H9 (cell line): ENCODE measurements at regions not wholly inside any gene's neighbourhood (a gene's known extent, or its start where the extent isn't known, plus 50 kb on each side); places are given as distances from the start of the nearest gene placed in this dataset.

ENCODE experiments used
- DNase-seq: peaks from one replicate; pipeline ENCODE4 v3.0.0-alpha.2; 2017
- H2AFZ ChIP-seq: one replicate; pipeline ENCODE4 v1.6.1; 2013; ENCODE audit warnings: mild to moderate bottlenecking, low read length, control low read depth, moderate library complexity
- H2AK5ac ChIP-seq: 2 replicates; pipeline ENCODE4 v1.6.1; 2013; ENCODE audit warnings: low read length, control low read depth, mixed read lengths; ENCODE audit not compliant: insufficient read length
- H2BK120ac ChIP-seq: one replicate; pipeline ENCODE4 v1.6.1; 2013; ENCODE audit warnings: low read depth, mild to moderate bottlenecking, low read length, control low read depth, inconsistent platforms; ENCODE audit not compliant: poor library complexity, severe bottlenecking
- H2BK12ac ChIP-seq: 2 replicates; pipeline ENCODE4 v1.6.1; 2013; ENCODE audit warnings: low read length, control low read depth, mixed read lengths, low read depth; ENCODE audit not compliant: insufficient read length
- H2BK15ac ChIP-seq: 2 replicates; pipeline ENCODE4 v1.6.1; 2013; ENCODE audit warnings: low read depth, low read length, control low read depth
- H2BK20ac ChIP-seq: one replicate; pipeline ENCODE4 v1.6.1; 2013; ENCODE audit warnings: low read depth, mild to moderate bottlenecking, low read length, control low read depth, inconsistent platforms; ENCODE audit not compliant: poor library complexity, severe bottlenecking
- H2BK5ac ChIP-seq: 2 replicates; pipeline ENCODE4 v1.6.1; 2013; ENCODE audit warnings: low read length, control low read depth, mixed read lengths; ENCODE audit not compliant: insufficient read length
- H3K14ac ChIP-seq: 2 replicates; pipeline ENCODE4 v1.6.1; 2013; ENCODE audit warnings: low read length, control low read depth; ENCODE audit not compliant: insufficient read depth
- H3K18ac ChIP-seq: 2 replicates; pipeline ENCODE4 v1.6.1; 2013; ENCODE audit warnings: low read depth, mild to moderate bottlenecking, mixed read lengths, low read length, control low read depth; ENCODE audit not compliant: insufficient read length
- H3K23ac ChIP-seq: 2 replicates; pipeline ENCODE4 v1.6.1; 2013; ENCODE audit warnings: low read length, control low read depth, mixed read lengths, low read depth; ENCODE audit not compliant: insufficient read length
- H3K23me2 ChIP-seq: 2 replicates; pipeline ENCODE4 v1.6.1; 2013; ENCODE audit warnings: low read depth, mild to moderate bottlenecking, mixed read lengths, low read length, control low read depth; ENCODE audit not compliant: insufficient read length, poor library complexity, severe bottlenecking
- H3K27ac ChIP-seq: 2 replicates; pipeline ENCODE4 v1.5.1; 2013; ENCODE audit warnings: low read length, control low read depth, mixed read lengths, low read depth; ENCODE audit not compliant: insufficient read length
- H3K27me3 ChIP-seq: 2 replicates; pipeline ENCODE4 v1.6.1; 2013; ENCODE audit warnings: low read length, control low read depth, inconsistent platforms; ENCODE audit not compliant: insufficient read depth
- H3K4ac ChIP-seq: 2 replicates; pipeline ENCODE4 v1.6.1; 2013; ENCODE audit warnings: low read depth, mild to moderate bottlenecking, control low read depth, inconsistent platforms, low read length, moderate library complexity
- H3K4me1 ChIP-seq: 2 replicates; pipeline ENCODE4 v1.6.1; 2013; ENCODE audit warnings: low read length, control low read depth, inconsistent platforms; ENCODE audit not compliant: insufficient read depth
- H3K4me2 ChIP-seq: 2 replicates; pipeline ENCODE4 v1.6.1; 2013; ENCODE audit warnings: low read length, control low read depth, mixed read lengths; ENCODE audit not compliant: insufficient read length, insufficient read depth
- H3K56ac ChIP-seq: 2 replicates; pipeline ENCODE4 v1.6.1; 2013; ENCODE audit warnings: low read depth, mild to moderate bottlenecking, mixed read lengths, low read length, control low read depth; ENCODE audit not compliant: insufficient read length
- H3K79me1 ChIP-seq: 2 replicates; pipeline ENCODE4 v1.6.1; 2013; ENCODE audit warnings: low read depth, mild to moderate bottlenecking, moderate library complexity, low read length, control low read depth, inconsistent platforms; ENCODE audit not compliant: insufficient read depth, poor library complexity, severe bottlenecking
- H3K79me2 ChIP-seq: 2 replicates; pipeline ENCODE4 v1.6.1; 2013; ENCODE audit warnings: low read length, control low read depth, inconsistent platforms; ENCODE audit not compliant: insufficient read depth
- H3K9ac ChIP-seq: 2 replicates; pipeline ENCODE4 v1.6.1; 2013; ENCODE audit warnings: low read length, control low read depth, mixed read lengths; ENCODE audit not compliant: insufficient read length; ENCODE audit errors: extremely low read depth
- H3K9me3 ChIP-seq: one replicate; pipeline ENCODE4 v1.6.1; 2013; ENCODE audit warnings: low read depth, low read length, inconsistent platforms; ENCODE audit not compliant: control insufficient read depth
- H3T11ph ChIP-seq: one replicate; pipeline ENCODE4 v1.6.1; 2013; ENCODE audit warnings: mild to moderate bottlenecking, low read length, control low read depth, inconsistent platforms
- H4K20me1 ChIP-seq: one replicate; pipeline ENCODE4 v1.6.1; 2013; ENCODE audit not compliant: control insufficient read depth, insufficient read length, insufficient read depth
- H4K5ac ChIP-seq: 2 replicates; pipeline ENCODE4 v1.6.1; 2013; ENCODE audit warnings: low read depth, mild to moderate bottlenecking, mixed read lengths, low read length, control low read depth; ENCODE audit not compliant: insufficient read length
- H4K8ac ChIP-seq: replicated peaks from 2 replicates; pipeline ENCODE4 v1.6.1; 2013; ENCODE audit warnings: low read length, control low read depth, mixed read lengths, low read depth; ENCODE audit not compliant: insufficient read length
- H4K91ac ChIP-seq: 2 replicates; pipeline ENCODE4 v1.6.1; 2013; ENCODE audit warnings: low read depth, mild to moderate bottlenecking, moderate library complexity, mixed read lengths, low read length, control low read depth; ENCODE audit not compliant: insufficient read length
- H3K27ac Mint-ChIP-seq, 3 experiments: 2 replicates in 2 of 3; 3 replicates in 1 of 3; pipeline ENCODE4 v1.8.0; 2020 to 2021; ENCODE audit warnings: mixed read lengths in 3 of 3, mild to moderate bottlenecking in 1 of 3, moderate library complexity in 1 of 3
- H3K27me3 Mint-ChIP-seq: 2 replicates; pipeline ENCODE4 v1.8.0; 2021; ENCODE audit warnings: low read depth, mild to moderate bottlenecking, moderate library complexity, mixed read lengths
- H3K36me3 Mint-ChIP-seq, 3 experiments: 2 replicates in 2 of 3; 3 replicates in 1 of 3; pipeline ENCODE4 v1.8.0; 2020 to 2021; ENCODE audit warnings: low read depth in 3 of 3, mixed read lengths in 3 of 3; ENCODE audit not compliant: insufficient read depth in 1 of 3
- H3K4me1 Mint-ChIP-seq, 2 experiments: 2 replicates each; pipeline ENCODE4 v1.8.0; 2020; ENCODE audit warnings: mixed read lengths in 2 of 2
- H3K4me3 Mint-ChIP-seq, 2 experiments: 2 replicates in 1 of 2; 3 replicates in 1 of 2; pipeline ENCODE4 v1.8.0; 2020 to 2021; ENCODE audit warnings: mild to moderate bottlenecking in 2 of 2, mixed read lengths in 2 of 2, moderate library complexity in 1 of 2
- H3K9me3 Mint-ChIP-seq, 2 experiments: 2 replicates in 1 of 2; 3 replicates in 1 of 2; pipeline ENCODE4 v1.8.0; 2020; ENCODE audit warnings: mild to moderate bottlenecking in 2 of 2, mixed read lengths in 2 of 2, moderate library complexity in 1 of 2
- WGBS: extraction: QIAGEN DNeasy Blood & Tissue Kit; methylation state at CpG from one replicate; pipeline ENCODE4 v1.1.7; 2013; ENCODE audit warnings: missing lambda C conversion rate, low lambda C conversion rate, mixed read lengths; ENCODE audit not compliant: insufficient read length; ENCODE audit errors: extremely low coverage; 5-methylcytosine and 5-hydroxymethylcytosine counted together
- TF ChIP-seq, protein P1 (sequence below): fragments of 200-600 bp; sonication (generic); conservative IDR thresholded peaks from 3 replicates; pipeline ENCODE4 v1.8.0; 2021; ENCODE audit warnings: antibody characterized with exemption, mild to moderate bottlenecking

DNA sequence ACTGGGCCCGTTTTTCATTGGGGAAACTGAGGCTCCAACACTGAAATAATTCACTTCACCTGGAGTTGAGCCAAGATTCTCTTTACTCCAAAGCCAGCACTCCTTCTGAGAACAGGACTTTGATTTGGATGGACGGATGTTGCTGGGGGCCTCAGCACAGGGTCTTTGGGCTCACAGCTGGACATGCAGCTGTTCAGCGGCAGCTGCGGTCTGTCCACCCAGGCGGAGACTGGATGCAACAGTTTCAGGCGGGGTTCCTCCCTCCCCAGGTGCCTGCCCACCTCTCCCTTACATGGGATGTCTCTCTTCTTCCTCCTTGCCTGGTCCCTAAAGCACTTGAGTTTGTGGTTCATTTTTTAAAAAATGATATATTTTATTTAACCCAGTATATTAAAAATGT, 219.0 kb upstream of the IRX4 start:
- Histone ChIP-seq H3K79me1 (no peaks in the 10 kb centered on the region), H3K23ac (no peak overlapping the region), H4K8ac (no peak overlapping the region), H3K27me3 (no peaks in the 10 kb centered on the region), H2BK5ac (no peak overlapping the region), H3K79me2 (no peaks in the 10 kb centered on the region), H2BK12ac (no peak overlapping the region), H3K56ac (no peak overlapping the region), H4K20me1 (no peaks in the 10 kb centered on the region), H3K27ac (no peak overlapping the region), H3K23me2 (no peaks in the 10 kb centered on the region), H4K5ac (no peak overlapping the region), H3K4me1 (no peaks in the 10 kb centered on the region), H2AK5ac (no peak overlapping the region), H2BK20ac (no peak overlapping the region), H2BK120ac (no peak overlapping the region), H2AFZ (no peak overlapping the region), H3K4me2 (no peak overlapping the region), H4K91ac (no peak overlapping the region), H3K14ac (no peak overlapping the region; the same call in 1 of the 2 replicates), H3K4ac (no peak overlapping the region), H3K9me3 (no peaks in the 10 kb centered on the region), H3T11ph (no peak overlapping the region), H3K18ac (no peak overlapping the region), H2BK15ac (no peak overlapping the region), H3K9ac (no peak overlapping the region)
- no peaks in the 10 kb centered on the region for H3K4me1 Mint-ChIP-seq
- H3K27me3 Mint-ChIP-seq = peaks cover 8% of the 10 kb centered on the region
- TF ChIP-seq, protein P1, sequence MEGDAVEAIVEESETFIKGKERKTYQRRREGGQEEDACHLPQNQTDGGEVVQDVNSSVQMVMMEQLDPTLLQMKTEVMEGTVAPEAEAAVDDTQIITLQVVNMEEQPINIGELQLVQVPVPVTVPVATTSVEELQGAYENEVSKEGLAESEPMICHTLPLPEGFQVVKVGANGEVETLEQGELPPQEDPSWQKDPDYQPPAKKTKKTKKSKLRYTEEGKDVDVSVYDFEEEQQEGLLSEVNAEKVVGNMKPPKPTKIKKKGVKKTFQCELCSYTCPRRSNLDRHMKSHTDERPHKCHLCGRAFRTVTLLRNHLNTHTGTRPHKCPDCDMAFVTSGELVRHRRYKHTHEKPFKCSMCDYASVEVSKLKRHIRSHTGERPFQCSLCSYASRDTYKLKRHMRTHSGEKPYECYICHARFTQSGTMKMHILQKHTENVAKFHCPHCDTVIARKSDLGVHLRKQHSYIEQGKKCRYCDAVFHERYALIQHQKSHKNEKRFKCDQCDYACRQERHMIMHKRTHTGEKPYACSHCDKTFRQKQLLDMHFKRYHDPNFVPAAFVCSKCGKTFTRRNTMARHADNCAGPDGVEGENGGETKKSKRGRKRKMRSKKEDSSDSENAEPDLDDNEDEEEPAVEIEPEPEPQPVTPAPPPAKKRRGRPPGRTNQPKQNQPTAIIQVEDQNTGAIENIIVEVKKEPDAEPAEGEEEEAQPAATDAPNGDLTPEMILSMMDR = no peak
- H3K9me3 Mint-ChIP-seq = peaks cover 0 to 4% of the 10 kb centered on the region in 2 experiments; a peak in 2 of 5 replicates
- WGBS = no CpG with 5 or more reads among the region's 6 CpGs
- H3K36me3 Mint-ChIP-seq = no peaks in the 10 kb centered on the region
- H3K4me3 Mint-ChIP-seq = no peak overlapping the region
- no peak for DNase-seq
- H3K27ac Mint-ChIP-seq = no peak overlapping the region
